Neural progenitor cell (in vitro differentiated cells): ENCODE measurements at regions not wholly inside any gene's neighbourhood (a gene's known extent, or its start where the extent isn't known, plus 50 kb on each side); places are given as distances from the start of the nearest gene placed in this dataset.

Experiments used
- CTCF ChIP-seq: fragments of 200-600 bp; sonication (generic); IDR thresholded peaks from 2 replicates; pipeline ENCODE4 v1.5.1; 2017; ENCODE audit warnings: antibody characterized with exemption, mild to moderate bottlenecking
- EZH2phosphoT487 ChIP-seq: fragments of 200-600 bp; sonication (generic); IDR thresholded peaks from 2 replicates; pipeline ENCODE4 v1.6.1; 2017; ENCODE audit warnings: antibody characterized with exemption

- no peak for TF ChIP-seq EZH2phosphoT487
- no peak for TF ChIP-seq CTCF
Measured at GRCh38 chr6:144878577-144878976, 593.4 kb downstream of the UTRN start.
